ENCODE measurements at regions not wholly inside any gene's neighbourhood (a gene's known extent, or its start where the extent isn't known, plus 50 kb on each side); places are given as distances from the start of the nearest gene placed in this dataset.
"Not testable (repeated sequence)": the region's sequence is repeated elsewhere in the genome, so short reads cannot be mapped to it uniquely, and the experiment has no call there.

- DNase-seq (ENCODE audit: low read depth in 2 of 3, low spot score in 1 of 3): no peak
These were observed 156.9 kb upstream of the FER start for GRCh38 chr5:108590799-108591198.

GRCh38 chr5:108588323-108588722, 159.4 kb upstream of the FER start:
- no peak for DNase-seq (ENCODE audit: low read depth in 2 of 3, low spot score in 1 of 3)

GRCh38 chr5:108587821-108588220, 159.9 kb upstream of the FER start:
- no peak for DNase-seq (ENCODE audit: low read depth in 2 of 3, low spot score in 1 of 3)

- no peak for DNase-seq (ENCODE audit: low read depth in 2 of 3, low spot score in 1 of 3)
These were observed 166.7 kb upstream of the FER start for GRCh38 chr5:108581026-108581425.

- no peak for DNase-seq (ENCODE audit: low read depth in 2 of 3, low spot score in 1 of 3)
These were observed 168.5 kb upstream of the FER start for GRCh38 chr5:108579236-108579635.

- DNase-seq (ENCODE audit: low read depth in 2 of 3, low spot score in 1 of 3): no peak
These were observed 168.9 kb upstream of the FER start for GRCh38 chr5:108578791-108579190.

GRCh38 chr5:108567429-108567828, 180.3 kb upstream of the FER start:
- DNase-seq (ENCODE audit: low read depth in 2 of 3, low spot score in 1 of 3): no peak

GRCh38 chr5:108564441-108564840, 182.5 kb upstream of the FBXL17 start:
- DNase-seq (ENCODE audit: low read depth in 2 of 3, low spot score in 1 of 3): no peak

GRCh38 chr5:108562205-108562454, 180.2 kb upstream of the FBXL17 start:
- no peak for DNase-seq (ENCODE audit: low read depth in 2 of 3, low spot score in 1 of 3)

- no peak for DNase-seq (ENCODE audit: low read depth in 2 of 3, low spot score in 1 of 3)
These were observed 179.7 kb upstream of the FBXL17 start for GRCh38 chr5:108561416-108562204.

GRCh38 chr5:108560581-108560980, 178.7 kb upstream of the FBXL17 start:
- DNase-seq (ENCODE audit: low read depth in 2 of 3, low spot score in 1 of 3): no peak

- DNase-seq (ENCODE audit: low read depth in 2 of 3, low spot score in 1 of 3): no peak
These were observed 178.3 kb upstream of the FBXL17 start for GRCh38 chr5:108560166-108560565.

- not testable (repeated sequence) for DNase-seq (ENCODE audit: low read depth in 2 of 3, low spot score in 1 of 3)
These were observed 176.9 kb upstream of the FBXL17 start for GRCh38 chr5:108558840-108559239.

- not testable (repeated sequence) for DNase-seq (ENCODE audit: low read depth in 2 of 3, low spot score in 1 of 3)
These were observed 176.2 kb upstream of the FBXL17 start for GRCh38 chr5:108558142-108558541.

- DNase-seq (ENCODE audit: low read depth in 2 of 3, low spot score in 1 of 3): no peak
These were observed 175.8 kb upstream of the FBXL17 start for GRCh38 chr5:108557686-108558085.

GRCh38 chr5:108556441-108557145, 174.7 kb upstream of the FBXL17 start:
- DNase-seq (ENCODE audit: low read depth in 2 of 3, low spot score in 1 of 3): no peak

- no peak for DNase-seq (ENCODE audit: low read depth in 2 of 3, low spot score in 1 of 3)
These were observed 167.0 kb upstream of the FBXL17 start for GRCh38 chr5:108548684-108549596.

GRCh38 chr5:108546939-108547338, 165.0 kb upstream of the FBXL17 start:
- DNase-seq (ENCODE audit: low read depth in 2 of 3, low spot score in 1 of 3): no peak

- no peak for DNase-seq (ENCODE audit: low read depth in 2 of 3, low spot score in 1 of 3)
These were observed 163.4 kb upstream of the FBXL17 start for GRCh38 chr5:108545301-108545700.

GRCh38 chr5:108543486-108543885, 161.6 kb upstream of the FBXL17 start:
- DNase-seq (ENCODE audit: low read depth in 2 of 3, low spot score in 1 of 3): no peak

- no peak for DNase-seq (ENCODE audit: low read depth in 2 of 3, low spot score in 1 of 3)
These were observed 159.9 kb upstream of the FBXL17 start for GRCh38 chr5:108541836-108542235.

- no peak for DNase-seq (ENCODE audit: low read depth in 2 of 3, low spot score in 1 of 3)
These were observed 154.4 kb upstream of the FBXL17 start for GRCh38 chr5:108536321-108536720.
